BLaER1 treated with 17β-estradiol and CSF1 and Interleukin-3, amounts not matched to agents 10 nM and 100 nM (cell line): ENCODE measurements at regions not wholly inside any gene's neighbourhood (a gene's known extent, or its start where the extent isn't known, plus 50 kb on each side); places are given as distances from the start of the nearest gene placed in this dataset.

ENCODE experiments used
- H3K27ac ChIP-seq, 11 experiments: shearing (Covaris generic); formaldehyde crosslinking; 2 replicates each; pipeline ENCODE4 v1.8.1; 2022
- H3K27me3 ChIP-seq, 11 experiments: shearing (Covaris generic); formaldehyde crosslinking; 2 replicates each; pipeline ENCODE4 v1.8.1; 2022
- H3K36me3 ChIP-seq, 11 experiments: shearing (Covaris generic); formaldehyde crosslinking; 2 replicates each; pipeline ENCODE4 v1.8.1; 2022
- H3K4me1 ChIP-seq, 10 experiments: shearing (Covaris generic); formaldehyde crosslinking; 2 replicates each; pipeline ENCODE4 v1.8.1; 2022
- H3K4me2 ChIP-seq, 11 experiments: shearing (Covaris generic); formaldehyde crosslinking; 2 replicates each; pipeline ENCODE4 v1.8.1; 2022
- H3K4me3 ChIP-seq, 10 experiments: shearing (Covaris generic); formaldehyde crosslinking; 2 replicates each; pipeline ENCODE4 v1.8.1; 2022
- H3K9ac ChIP-seq, 11 experiments: shearing (Covaris generic); formaldehyde crosslinking; 2 replicates each; pipeline ENCODE4 v1.8.1; 2022
- H3K9me3 ChIP-seq, 11 experiments: shearing (Covaris generic); formaldehyde crosslinking; replicated peaks in 1 of 11; 2 replicates each; pipeline ENCODE4 v1.8.1; 2022
- H4K20me1 ChIP-seq, 11 experiments: shearing (Covaris generic); formaldehyde crosslinking; 2 replicates each; pipeline ENCODE4 v1.8.1; 2022
- Cebpa-rat ChIP-seq, 11 experiments: shearing (Covaris generic); IDR thresholded peaks; 2 replicates each; pipeline ENCODE4 v1.8.1; 2022

- Histone ChIP-seq H3K9me3 (no peaks in the 10 kb centered on the region), H3K9ac (no peak overlapping the region), H3K4me2 (no peak overlapping the region), H3K27me3 (no peaks in the 10 kb centered on the region), H3K27ac (no peak overlapping the region), H3K4me1 (peaks cover 0 to 11% (median 0%) of the 10 kb centered on the region in 10 experiments; a peak in 7 of 20 replicates), H3K36me3 (no peaks in the 10 kb centered on the region), H4K20me1 (no peaks in the 10 kb centered on the region), H3K4me3 (no peak overlapping the region)
- TF ChIP-seq Cebpa-rat (IDR thresholded peaks at IDR 0.05), result no peak
Observed at GRCh38 chr5:152864447-152864846, 459.4 kb upstream of the NMUR2 start.

GRCh38 chr5:152864991-152865390, 459.9 kb upstream of the NMUR2 start:
- H4K20me1 ChIP-seq, result no peaks in the 10 kb centered on the region
- no peaks in the 10 kb centered on the region for H3K27me3 ChIP-seq
- H3K4me2 ChIP-seq, result no peak overlapping the region
- H3K4me3 ChIP-seq, result no peak overlapping the region
- H3K4me1 ChIP-seq, result peaks cover 0 to 11% (median 0%) of the 10 kb centered on the region in 10 experiments; a peak in 7 of 20 replicates
- no peaks in the 10 kb centered on the region for H3K9me3 ChIP-seq
- no peak for TF ChIP-seq Cebpa-rat (IDR thresholded peaks at IDR 0.05)
- no peak overlapping the region for H3K27ac ChIP-seq
- H3K9ac ChIP-seq, result no peak overlapping the region
- H3K36me3 ChIP-seq, result no peaks in the 10 kb centered on the region

GRCh38 chr5:152869971-152870370, 464.9 kb upstream of the NMUR2 start:
- Histone ChIP-seq H3K4me2 (no peak overlapping the region), H3K36me3 (no peaks in the 10 kb centered on the region), H4K20me1 (no peaks in the 10 kb centered on the region), H3K4me1 (peaks cover 0 to 11% (median 0%) of the 10 kb centered on the region in 10 experiments; a peak in 7 of 20 replicates), H3K27ac (no peak overlapping the region), H3K9me3 (peaks cover 0 to 13% (median 3%) of the 10 kb centered on the region in 11 experiments; a peak in 12 of 22 replicates), H3K4me3 (no peak overlapping the region), H3K27me3 (no peaks in the 10 kb centered on the region), H3K9ac (no peak overlapping the region)
- no peak for TF ChIP-seq Cebpa-rat (IDR thresholded peaks at IDR 0.05)

GRCh38 chr5:152882621-152883020, 477.5 kb upstream of the NMUR2 start:
- Histone ChIP-seq H3K4me1 (peaks cover 0 to 7% (median 0%) of the 10 kb centered on the region in 10 experiments; a peak in 2 of 20 replicates), H3K9ac (no peak overlapping the region), H4K20me1 (no peaks in the 10 kb centered on the region), H3K4me3 (no peak overlapping the region), H3K27ac (no peak overlapping the region), H3K27me3 (no peaks in the 10 kb centered on the region), H3K9me3 (peaks cover 0 to 11% (median 3%) of the 10 kb centered on the region in 11 experiments; a peak in 4 of 22 replicates), H3K36me3 (no peaks in the 10 kb centered on the region), H3K4me2 (no peak overlapping the region)
- TF ChIP-seq Cebpa-rat (IDR thresholded peaks at IDR 0.05), result no peak

- no peak overlapping the region for H3K27ac ChIP-seq
- H4K20me1 ChIP-seq, result no peaks in the 10 kb centered on the region
- peaks cover 0 to 6% (median 1%) of the 10 kb centered on the region in 11 experiments; a peak in 4 of 22 replicates for H3K9me3 ChIP-seq
- no peaks in the 10 kb centered on the region for H3K36me3 ChIP-seq
- no peak overlapping the region; a peak in 1 of 22 replicates for H3K4me2 ChIP-seq
- H3K4me1 ChIP-seq, result peaks cover 0 to 7% (median 0%) of the 10 kb centered on the region in 10 experiments; a peak in 2 of 20 replicates
- no peak overlapping the region for H3K4me3 ChIP-seq
- H3K27me3 ChIP-seq, result no peaks in the 10 kb centered on the region
- no peak overlapping the region for H3K9ac ChIP-seq
- no peak for TF ChIP-seq Cebpa-rat (IDR thresholded peaks at IDR 0.05)
Observed at GRCh38 chr5:152883066-152883775, 478.1 kb upstream of the NMUR2 start.

GRCh38 chr5:152884006-152884405, 478.9 kb upstream of the NMUR2 start:
- no peak for TF ChIP-seq Cebpa-rat (IDR thresholded peaks at IDR 0.05)
- no peaks in the 10 kb centered on the region for H3K9me3 ChIP-seq
- no peak overlapping the region for H3K4me3 ChIP-seq
- H3K27me3 ChIP-seq, result no peaks in the 10 kb centered on the region
- H3K9ac ChIP-seq, result no peak overlapping the region
- no peaks in the 10 kb centered on the region for H4K20me1 ChIP-seq
- H3K36me3 ChIP-seq, result no peaks in the 10 kb centered on the region
- H3K4me2 ChIP-seq, result no peak overlapping the region
- H3K27ac ChIP-seq, result no peak overlapping the region
- H3K4me1 ChIP-seq, result peaks cover 0 to 7% (median 0%) of the 10 kb centered on the region in 10 experiments; a peak in 2 of 20 replicates

- TF ChIP-seq Cebpa-rat (IDR thresholded peaks at IDR 0.05), result no peak
- no peak overlapping the region for H3K4me3 ChIP-seq
Observed at GRCh38 chr5:152900332-152900731, 495.3 kb upstream of the NMUR2 start.

GRCh38 chr5:152901754-152902153, 496.7 kb upstream of the NMUR2 start:
- no peaks in the 10 kb centered on the region for H3K27me3 ChIP-seq
- no peaks in the 10 kb centered on the region for H3K4me1 ChIP-seq
- no peak overlapping the region for H3K9ac ChIP-seq
- H3K27ac ChIP-seq, result no peak overlapping the region
- no peaks in the 10 kb centered on the region for H3K9me3 ChIP-seq
- H3K36me3 ChIP-seq, result no peaks in the 10 kb centered on the region
- H3K4me2 ChIP-seq, result no peak overlapping the region
- TF ChIP-seq Cebpa-rat (IDR thresholded peaks at IDR 0.05), result no peak
- no peaks in the 10 kb centered on the region for H4K20me1 ChIP-seq
- H3K4me3 ChIP-seq, result no peak overlapping the region

More at GRCh38 chr5:152900332-152900731, 495.3 kb upstream of the NMUR2 start:
- no peak overlapping the region for H3K4me2 ChIP-seq
- H3K9me3 ChIP-seq, result no peaks in the 10 kb centered on the region
- H3K27me3 ChIP-seq, result no peaks in the 10 kb centered on the region
- no peaks in the 10 kb centered on the region for H3K4me1 ChIP-seq
- H3K36me3 ChIP-seq, result no peaks in the 10 kb centered on the region
- no peak overlapping the region for H3K9ac ChIP-seq
- no peak overlapping the region for H3K27ac ChIP-seq
- no peaks in the 10 kb centered on the region for H4K20me1 ChIP-seq

GRCh38 chr5:152905286-152905685, 500.2 kb upstream of the NMUR2 start:
- Histone ChIP-seq H3K4me3 (no peak overlapping the region), H3K36me3 (no peaks in the 10 kb centered on the region), H3K27me3 (no peaks in the 10 kb centered on the region), H4K20me1 (no peaks in the 10 kb centered on the region), H3K4me2 (no peak overlapping the region), H3K27ac (no peak overlapping the region), H3K9ac (no peak overlapping the region), H3K9me3 (no peaks in the 10 kb centered on the region), H3K4me1 (no peaks in the 10 kb centered on the region)
- TF ChIP-seq Cebpa-rat (IDR thresholded peaks at IDR 0.05), result no peak
